H1 (cell line): ENCODE measurements at regions not wholly inside any gene's neighbourhood (a gene's known extent, or its start where the extent isn't known, plus 50 kb on each side); places are given as distances from the start of the nearest gene placed in this dataset.

Source experiments
- CTCF ChIA-PET: fragments of 300-600 bp; sonication (Branson Sonifier 250); formaldehyde crosslinking; loops from one replicate; lab custom pipeline; 2021; ENCODE audit not compliant: partially characterized antibody; lab: Charles Lee
- POLR2A ChIA-PET: fragments of 300-600 bp; sonication (Branson Sonifier 250); formaldehyde crosslinking; loops from one replicate; lab custom pipeline; 2021; ENCODE audit warnings: inconsistent platforms; ENCODE audit not compliant: partially characterized antibody; lab: Charles Lee
- DNase-seq, 2 experiments: peaks; one replicate each; pipeline versions ENCODE4 v3.0.0 to v3.0.0-alpha.2; 2010 to 2022; ENCODE audit warnings: low spot score in 2 of 2, low read depth in 1 of 2, mixed read lengths in 1 of 2
- FAIRE-seq: peaks from 2 replicates; lab custom pipeline; 2011; peaks lifted over from hg19 to GRCh38; lab: Jason Lieb, UNC
- H2AFZ ChIP-seq: 2 replicates; pipeline ENCODE4 v1.8.1; 2012; ENCODE audit warnings: low read length, inconsistent platforms
- H2AK5ac ChIP-seq: 2 replicates; pipeline ENCODE4 v1.6.1; 2013; ENCODE audit warnings: low read depth, low read length
- H2BK120ac ChIP-seq: replicated peaks from 2 replicates; pipeline ENCODE3; 2013; ENCODE audit warnings: low read depth, low read length, inconsistent platforms
- H2BK12ac ChIP-seq: 2 replicates; pipeline ENCODE4 v1.6.1; 2013; ENCODE audit warnings: low read depth, low read length
- H2BK15ac ChIP-seq: 2 replicates; pipeline ENCODE4 v1.6.1; 2013; ENCODE audit warnings: low read length
- H2BK20ac ChIP-seq: 2 replicates; pipeline ENCODE4 v1.6.1; 2013; ENCODE audit warnings: low read length
- H2BK5ac ChIP-seq: 2 replicates; pipeline ENCODE4 v1.6.1; 2013; ENCODE audit warnings: low read depth, low read length
- H3K14ac ChIP-seq: 2 replicates; pipeline ENCODE4 v1.6.1; 2013; ENCODE audit warnings: inconsistent platforms; ENCODE audit not compliant: insufficient read length
- H3K18ac ChIP-seq: 2 replicates; pipeline ENCODE4 v1.6.1; 2013; ENCODE audit warnings: low read length; ENCODE audit errors: extremely low read depth
- H3K23ac ChIP-seq: 2 replicates; pipeline ENCODE4 v1.6.1; 2013; ENCODE audit warnings: inconsistent platforms; ENCODE audit not compliant: insufficient read length
- H3K23me2 ChIP-seq: 2 replicates; pipeline ENCODE4 v1.6.1; 2013; ENCODE audit warnings: low read depth, low read length
- H3K27ac ChIP-seq: 2 replicates; pipeline ENCODE4 v1.6.1; 2011; ENCODE audit warnings: low read depth, low read length, inconsistent platforms
- H3K27me3 ChIP-seq, 4 experiments: replicated peaks in 1 of 4; 1 replicate in 1 of 4; 2 replicates in 3 of 4; pipeline versions ENCODE4 v1.6.1 to v1.8.1; 2011 to 2013; ENCODE audit warnings: low read length in 3 of 4, mild to moderate bottlenecking in 3 of 4, inconsistent platforms in 2 of 4, mixed read lengths in 2 of 4, moderate library complexity in 1 of 4; ENCODE audit not compliant: control insufficient read depth in 3 of 4, insufficient read depth in 3 of 4; ENCODE audit errors: extremely low read depth in 1 of 4
- H3K36me3 ChIP-seq, 4 experiments: 2 replicates each; pipeline versions ENCODE4 v1.6.1 to v1.8.1; 2011 to 2013; ENCODE audit warnings: mild to moderate bottlenecking in 4 of 4, low read length in 3 of 4, moderate library complexity in 2 of 4, control low read depth in 1 of 4, inconsistent platforms in 1 of 4; ENCODE audit not compliant: insufficient read depth in 4 of 4, control insufficient read depth in 2 of 4
- H3K4ac ChIP-seq: replicated peaks from 2 replicates; pipeline ENCODE3; 2013; ENCODE audit warnings: low read length, low read depth, mixed read lengths, inconsistent platforms; ENCODE audit not compliant: insufficient read length
- H3K4me1 ChIP-seq, 4 experiments: replicated peaks in 1 of 4; 1 replicate in 1 of 4; 2 replicates in 3 of 4; pipeline versions ENCODE4 v1.6.1 to v1.8.1; 2011 to 2013; ENCODE audit warnings: low read length in 3 of 4, inconsistent platforms in 2 of 4, mixed read lengths in 1 of 4; ENCODE audit not compliant: insufficient read depth in 4 of 4, control insufficient read depth in 3 of 4
- H3K4me2 ChIP-seq, 2 experiments: 2 replicates each; pipeline versions ENCODE4 v1.6.1 to v1.8.1; 2011 to 2013; ENCODE audit warnings: low read depth in 2 of 2, low read length in 2 of 2, control low read depth in 1 of 2, inconsistent platforms in 1 of 2, mild to moderate bottlenecking in 1 of 2; ENCODE audit not compliant: insufficient read depth in 1 of 2
- H3K4me3 ChIP-seq, 4 experiments: fragments of 200-600, 300-600 bp in 1 of 4; sonication (generic), shearing (Covaris generic), sonication (Bioruptor Twin) in 1 of 4; 2 replicates each; pipeline versions ENCODE4 v1.5.1 to v1.8.1; 2011 to 2016; ENCODE audit warnings: low read length in 4 of 4, low read depth in 3 of 4, control low read depth in 2 of 4, inconsistent platforms in 2 of 4, mild to moderate bottlenecking in 2 of 4, mixed read lengths in 1 of 4, moderate library complexity in 1 of 4; ENCODE audit not compliant: insufficient read depth in 2 of 4; ENCODE audit errors: extremely low read depth in 1 of 4
- H3K56ac ChIP-seq: replicated peaks from 2 replicates; pipeline ENCODE3; 2013; ENCODE audit warnings: low read depth, mild to moderate bottlenecking, mixed read lengths, low read length, inconsistent platforms; ENCODE audit not compliant: insufficient read length
- H3K79me1 ChIP-seq: 2 replicates; pipeline ENCODE4 v1.6.1; 2013; ENCODE audit warnings: low read depth, low read length, control low read depth
- H3K79me2 ChIP-seq, 2 experiments: 2 replicates each; pipeline versions ENCODE4 v1.6.1 to v1.8.1; 2012 to 2013; ENCODE audit warnings: low read length in 2 of 2, mild to moderate bottlenecking in 2 of 2, inconsistent platforms in 1 of 2; ENCODE audit not compliant: insufficient read depth in 2 of 2, control insufficient read depth in 1 of 2
- H3K9ac ChIP-seq, 4 experiments: replicated peaks in 1 of 4; 1 replicate in 1 of 4; 2 replicates in 3 of 4; pipeline versions ENCODE4 v1.6.1 to v1.8.1; 2011 to 2013; ENCODE audit warnings: low read depth in 3 of 4, low read length in 3 of 4, control low read depth in 2 of 4, mild to moderate bottlenecking in 2 of 4, moderate library complexity in 2 of 4, inconsistent platforms in 1 of 4; ENCODE audit errors: extremely low read depth in 1 of 4
- H3K9me3 ChIP-seq, 2 experiments: 2 replicates each; pipeline versions ENCODE4 v1.6.1 to v1.8.1; 2012 to 2013; ENCODE audit warnings: mild to moderate bottlenecking in 2 of 2, moderate library complexity in 2 of 2, control low read depth in 1 of 2, inconsistent platforms in 1 of 2, low read depth in 1 of 2, low read length in 1 of 2, mixed read lengths in 1 of 2; ENCODE audit not compliant: insufficient read depth in 2 of 2
- H4K20me1 ChIP-seq, 2 experiments: replicated peaks in 1 of 2; 2 replicates each; pipeline versions ENCODE3 to v1.8.1; 2011 to 2013; ENCODE audit warnings: inconsistent platforms in 2 of 2, low read length in 2 of 2, mild to moderate bottlenecking in 1 of 2; ENCODE audit not compliant: insufficient read depth in 2 of 2, control insufficient read depth in 1 of 2
- H4K5ac ChIP-seq: 2 replicates; pipeline ENCODE4 v1.6.1; 2013; ENCODE audit warnings: low read length, low read depth, mixed read lengths, inconsistent platforms; ENCODE audit not compliant: insufficient read length
- H4K8ac ChIP-seq: 2 replicates; pipeline ENCODE4 v1.8.0; 2013; ENCODE audit warnings: mild to moderate bottlenecking, moderate library complexity, low read length, inconsistent platforms; ENCODE audit not compliant: insufficient read depth; ENCODE audit errors: extremely low read depth
- H4K91ac ChIP-seq: replicated peaks from 2 replicates; pipeline ENCODE3; 2013; ENCODE audit warnings: low read length, mixed read lengths, inconsistent platforms; ENCODE audit not compliant: insufficient read length
- CHD2 ChIP-seq: IDR thresholded peaks from 2 replicates; pipeline ENCODE4 v1.6.1; 2012; ENCODE audit warnings: low read length, improper control_type of control experiment
- E2F6 ChIP-seq: IDR thresholded peaks from 2 replicates; pipeline ENCODE4 v1.6.1; 2012; ENCODE audit warnings: inconsistent platforms
- HDAC2 ChIP-seq, 2 experiments: fragments of 300-600 bp in 1 of 2; sonication (generic) in 1 of 2; IDR thresholded peaks; 2 replicates each; pipeline ENCODE4 v1.6.1; 2011 to 2012; ENCODE audit warnings: low read depth in 2 of 2, low read length in 2 of 2, mild to moderate bottlenecking in 2 of 2, moderate library complexity in 2 of 2, borderline replicate concordance in 1 of 2, inconsistent platforms in 1 of 2
- POLR2A ChIP-seq, 2 experiments: IDR thresholded peaks; 1 replicate in 1 of 2; 2 replicates in 1 of 2; pipeline ENCODE4 v1.6.1; 2011; ENCODE audit warnings: low read depth in 2 of 2, low read length in 2 of 2, mild to moderate bottlenecking in 2 of 2; ENCODE audit errors: control extremely low read depth in 1 of 2
- RAD21 ChIP-seq, 2 experiments: IDR thresholded peaks in 1 of 2; conservative IDR thresholded peaks in 1 of 2; 2 replicates each; pipeline ENCODE4 v1.6.1; 2011; ENCODE audit warnings: low read depth in 2 of 2, low read length in 2 of 2, improper control_type of control experiment in 1 of 2, inconsistent platforms in 1 of 2, mild to moderate bottlenecking in 1 of 2, moderate library complexity in 1 of 2
- RBBP5 ChIP-seq: IDR thresholded peaks from 2 replicates; pipeline ENCODE4 v1.7.1; 2012; ENCODE audit warnings: low read depth, mild to moderate bottlenecking, inconsistent platforms, low read length, moderate library complexity, borderline replicate concordance
- RXRA ChIP-seq: IDR thresholded peaks from 2 replicates; pipeline ENCODE4 v1.6.1; 2011; ENCODE audit warnings: low read depth, mild to moderate bottlenecking, low read length, moderate library complexity; ENCODE audit not compliant: insufficient read depth
- SIX5 ChIP-seq: IDR thresholded peaks from 2 replicates; pipeline ENCODE4 v1.6.1; 2011; ENCODE audit warnings: mild to moderate bottlenecking, low read depth, low read length
- WGBS, 2 experiments: shearing (Covaris generic) in 1 of 2; methylation state at CpG; one replicate each; pipeline versions ENCODE4 v1.1.6 to v1.1.7; 2013 to 2015; ENCODE audit warnings: low lambda C conversion rate in 2 of 2, mixed read lengths in 2 of 2, inconsistent platforms in 1 of 2, low coverage in 1 of 2, missing lambda C conversion rate in 1 of 2; ENCODE audit not compliant: insufficient replicate concordance in 2 of 2, insufficient coverage in 1 of 2, insufficient read length in 1 of 2; ENCODE audit errors: extremely low coverage in 1 of 2, missing lambda C conversion rate in 1 of 2; 5-methylcytosine and 5-hydroxymethylcytosine counted together

GRCh38 chr7:116443101-116443523, 56.4 kb upstream of the CAV2 start:
- H4K5ac ChIP-seq, result no peak overlapping the region
- no peak overlapping the region for H2BK20ac ChIP-seq
- DNase-seq (no peak), FAIRE-seq (no peak)
- no peaks in the 10 kb centered on the region for H4K20me1 ChIP-seq
- no peak overlapping the region for H3K9ac ChIP-seq
- H2BK12ac ChIP-seq, result no peak overlapping the region
- no peak overlapping the region for H2BK15ac ChIP-seq
- no peak overlapping the region for H3K4me3 ChIP-seq
- no peak overlapping the region for H3K14ac ChIP-seq
- H3K36me3 ChIP-seq, result no peaks in the 10 kb centered on the region
- H3K27ac ChIP-seq, result no peak overlapping the region
- no peak overlapping the region for H2AFZ ChIP-seq
- H3K4me2 ChIP-seq, result no peak overlapping the region
- no peak overlapping the region for H3K23ac ChIP-seq
- no peaks in the 10 kb centered on the region for H3K23me2 ChIP-seq
- H3K9me3 ChIP-seq, result no peaks in the 10 kb centered on the region
- no peak for TF ChIP-seq RAD21 (IDR thresholded peaks at IDR 0.05 in 1 of 2, conservative IDR thresholded peaks at IDR 0.05 in 1 of 2; ENCODE audit: low read depth in 2 of 2, low read length in 2 of 2)
- TF ChIP-seq CHD2, result no peak
- TF ChIP-seq RBBP5, result no peak
- TF ChIP-seq RXRA, result no peak
- no peak for TF ChIP-seq POLR2A (IDR thresholded peaks at IDR 0.05; ENCODE audit: control extremely low read depth in 1 of 2, low read depth in 2 of 2, low read length in 2 of 2)
- no peak for TF ChIP-seq SIX5
- no peak for TF ChIP-seq E2F6
- no peak for TF ChIP-seq HDAC2 (IDR thresholded peaks at IDR 0.05; ENCODE audit: borderline replicate concordance in 1 of 2, low read depth in 2 of 2, low read length in 2 of 2)
- no peak overlapping the region for H3K18ac ChIP-seq
- H3K79me1 ChIP-seq, result no peaks in the 10 kb centered on the region
- H4K8ac ChIP-seq, result no peak overlapping the region
- 34% methylated on average over 1 of the region's 1 CpG; no CpG with 5 or more reads in 1 of the 2 experiments for WGBS, 2 experiments
- no peaks in the 10 kb centered on the region for H3K27me3 ChIP-seq
- no peaks in the 10 kb centered on the region for H3K4me1 ChIP-seq
- no peaks in the 10 kb centered on the region for H3K79me2 ChIP-seq
- no peak overlapping the region for H2AK5ac ChIP-seq
- no peak overlapping the region for H2BK5ac ChIP-seq
- no peak overlapping the region for H3K56ac ChIP-seq
- no peak overlapping the region for H3K4ac ChIP-seq
- H2BK120ac ChIP-seq, result no peak overlapping the region
- no peak overlapping the region for H4K91ac ChIP-seq
- ChIA-PET POLR2A (no interaction called here), CTCF (interaction anchor here (0.6 to 1.4 kb wide), 6 partner anchors 9 to 147 kb away, joined by 3 to 5 read pairs (median 3); no protein-coding TSS in a partner anchor)
